ENCODE measurements at regions not wholly inside any gene's neighbourhood (a gene's known extent, or its start where the extent isn't known, plus 50 kb on each side); places are given as distances from the start of the nearest gene placed in this dataset.

- no peaks in the 10 kb centered on the region for H3K4me1 Mint-ChIP-seq (ENCODE audit: low read depth, unreplicated experiment)
- no peaks in the 10 kb centered on the region for H3K9me3 Mint-ChIP-seq (ENCODE audit: unreplicated experiment)
- TF ChIP-seq, protein P1, sequence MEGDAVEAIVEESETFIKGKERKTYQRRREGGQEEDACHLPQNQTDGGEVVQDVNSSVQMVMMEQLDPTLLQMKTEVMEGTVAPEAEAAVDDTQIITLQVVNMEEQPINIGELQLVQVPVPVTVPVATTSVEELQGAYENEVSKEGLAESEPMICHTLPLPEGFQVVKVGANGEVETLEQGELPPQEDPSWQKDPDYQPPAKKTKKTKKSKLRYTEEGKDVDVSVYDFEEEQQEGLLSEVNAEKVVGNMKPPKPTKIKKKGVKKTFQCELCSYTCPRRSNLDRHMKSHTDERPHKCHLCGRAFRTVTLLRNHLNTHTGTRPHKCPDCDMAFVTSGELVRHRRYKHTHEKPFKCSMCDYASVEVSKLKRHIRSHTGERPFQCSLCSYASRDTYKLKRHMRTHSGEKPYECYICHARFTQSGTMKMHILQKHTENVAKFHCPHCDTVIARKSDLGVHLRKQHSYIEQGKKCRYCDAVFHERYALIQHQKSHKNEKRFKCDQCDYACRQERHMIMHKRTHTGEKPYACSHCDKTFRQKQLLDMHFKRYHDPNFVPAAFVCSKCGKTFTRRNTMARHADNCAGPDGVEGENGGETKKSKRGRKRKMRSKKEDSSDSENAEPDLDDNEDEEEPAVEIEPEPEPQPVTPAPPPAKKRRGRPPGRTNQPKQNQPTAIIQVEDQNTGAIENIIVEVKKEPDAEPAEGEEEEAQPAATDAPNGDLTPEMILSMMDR (IDR thresholded peaks at IDR 0.05; ENCODE audit: partially characterized antibody, unreplicated experiment), result no peak
- no peaks in the 10 kb centered on the region for H3K36me3 Mint-ChIP-seq (ENCODE audit: unreplicated experiment)
- H3K27ac Mint-ChIP-seq (ENCODE audit: unreplicated experiment), result no peak overlapping the region
- no peak overlapping the region for H3K4me3 Mint-ChIP-seq (ENCODE audit: unreplicated experiment)
- no peaks in the 10 kb centered on the region for H3K27me3 Mint-ChIP-seq (ENCODE audit: unreplicated experiment)
- DNase-seq, result no peak
These were observed 213.2 kb downstream of the TGFB2 start for GRCh38 chr1:218558271-218558810.

- no peaks in the 10 kb centered on the region for H3K36me3 Mint-ChIP-seq (ENCODE audit: unreplicated experiment)
- DNase-seq, result no peak
- H3K9me3 Mint-ChIP-seq (ENCODE audit: unreplicated experiment), result no peaks in the 10 kb centered on the region
- no peak overlapping the region for H3K4me3 Mint-ChIP-seq (ENCODE audit: unreplicated experiment)
- no peak overlapping the region for H3K27ac Mint-ChIP-seq (ENCODE audit: unreplicated experiment)
- TF ChIP-seq, protein P1 (IDR thresholded peaks at IDR 0.05; ENCODE audit: partially characterized antibody, unreplicated experiment), result no peak
- no peaks in the 10 kb centered on the region for H3K27me3 Mint-ChIP-seq (ENCODE audit: unreplicated experiment)
- H3K4me1 Mint-ChIP-seq (ENCODE audit: low read depth, unreplicated experiment), result peaks cover 2% of the 10 kb centered on the region
These were observed 220.2 kb downstream of the TGFB2 start for GRCh38 chr1:218565377-218565776.

GRCh38 chr1:218568962-218569550, 223.9 kb downstream of the TGFB2 start:
- H3K36me3 Mint-ChIP-seq (ENCODE audit: unreplicated experiment), result no peaks in the 10 kb centered on the region
- no peaks in the 10 kb centered on the region for H3K9me3 Mint-ChIP-seq (ENCODE audit: unreplicated experiment)
- no peak overlapping the region for H3K4me3 Mint-ChIP-seq (ENCODE audit: unreplicated experiment)
- no peak for DNase-seq
- TF ChIP-seq, protein P1 (IDR thresholded peaks at IDR 0.05; ENCODE audit: partially characterized antibody, unreplicated experiment), result no peak
- H3K27ac Mint-ChIP-seq (ENCODE audit: unreplicated experiment), result no peak overlapping the region
- peaks cover 2% of the 10 kb centered on the region for H3K4me1 Mint-ChIP-seq (ENCODE audit: low read depth, unreplicated experiment)
- no peaks in the 10 kb centered on the region for H3K27me3 Mint-ChIP-seq (ENCODE audit: unreplicated experiment)

DNA sequence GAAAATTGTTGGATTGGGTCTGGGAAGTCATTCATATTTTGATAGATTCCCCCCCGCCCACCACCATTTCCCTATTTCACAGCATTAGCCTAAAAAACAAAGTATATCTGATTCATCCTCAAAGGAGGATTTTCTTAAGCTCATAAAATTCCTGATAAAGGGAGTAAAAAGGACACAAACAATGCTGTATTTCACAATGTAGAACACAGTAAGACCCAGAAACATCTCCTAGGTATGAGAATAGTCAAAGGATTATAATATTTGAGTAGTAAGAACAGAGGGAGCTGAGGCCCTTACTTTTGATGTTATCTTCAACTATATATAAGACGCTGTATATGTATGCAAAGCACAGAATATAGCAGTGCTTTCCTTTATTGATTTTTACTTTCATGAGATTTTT, 225.3 kb downstream of the TGFB2 start:
- no peaks in the 10 kb centered on the region for H3K36me3 Mint-ChIP-seq (ENCODE audit: unreplicated experiment)
- H3K27ac Mint-ChIP-seq (ENCODE audit: unreplicated experiment), result no peak overlapping the region
- H3K4me3 Mint-ChIP-seq (ENCODE audit: unreplicated experiment), result no peak overlapping the region
- H3K4me1 Mint-ChIP-seq (ENCODE audit: low read depth, unreplicated experiment), result peaks cover 2% of the 10 kb centered on the region
- no peak for DNase-seq
- TF ChIP-seq, protein P1 (IDR thresholded peaks at IDR 0.05; ENCODE audit: partially characterized antibody, unreplicated experiment), result no peak
- H3K9me3 Mint-ChIP-seq (ENCODE audit: unreplicated experiment), result no peaks in the 10 kb centered on the region
- H3K27me3 Mint-ChIP-seq (ENCODE audit: unreplicated experiment), result no peaks in the 10 kb centered on the region

GRCh38 chr1:218571491-218571890, 226.4 kb downstream of the TGFB2 start:
- DNase-seq, result no peak
- TF ChIP-seq, protein P1 (IDR thresholded peaks at IDR 0.05; ENCODE audit: partially characterized antibody, unreplicated experiment), result no peak
- no peak overlapping the region for H3K27ac Mint-ChIP-seq (ENCODE audit: unreplicated experiment)
- no peak overlapping the region for H3K4me3 Mint-ChIP-seq (ENCODE audit: unreplicated experiment)
- H3K9me3 Mint-ChIP-seq (ENCODE audit: unreplicated experiment), result no peaks in the 10 kb centered on the region
- peaks cover 2% of the 10 kb centered on the region for H3K4me1 Mint-ChIP-seq (ENCODE audit: low read depth, unreplicated experiment)
- H3K27me3 Mint-ChIP-seq (ENCODE audit: unreplicated experiment), result no peaks in the 10 kb centered on the region
- no peaks in the 10 kb centered on the region for H3K36me3 Mint-ChIP-seq (ENCODE audit: unreplicated experiment)
